ENCODE measurements at regions not wholly inside any gene's neighbourhood (a gene's known extent, or its start where the extent isn't known, plus 50 kb on each side); places are given as distances from the start of the nearest gene placed in this dataset.

DNA sequence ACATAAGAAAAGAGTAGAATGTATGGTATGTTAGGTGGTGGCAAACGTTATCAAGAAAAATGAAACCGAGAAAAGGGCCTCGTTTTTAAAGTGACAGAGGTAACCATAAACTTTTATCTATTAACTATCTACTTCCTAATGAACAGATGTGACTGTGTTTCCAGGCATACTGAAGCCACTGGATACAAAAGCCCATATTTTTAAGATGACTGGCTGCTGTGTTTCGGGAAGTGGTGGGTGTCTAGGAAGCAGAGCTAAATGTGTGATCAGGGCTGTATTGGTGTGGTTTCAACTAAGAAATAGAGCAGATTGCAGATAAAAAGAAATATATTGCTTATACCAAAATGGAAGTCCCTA is 71.8 kb downstream of the CHRM3 start:
- TF ChIP-seq, protein P1, sequence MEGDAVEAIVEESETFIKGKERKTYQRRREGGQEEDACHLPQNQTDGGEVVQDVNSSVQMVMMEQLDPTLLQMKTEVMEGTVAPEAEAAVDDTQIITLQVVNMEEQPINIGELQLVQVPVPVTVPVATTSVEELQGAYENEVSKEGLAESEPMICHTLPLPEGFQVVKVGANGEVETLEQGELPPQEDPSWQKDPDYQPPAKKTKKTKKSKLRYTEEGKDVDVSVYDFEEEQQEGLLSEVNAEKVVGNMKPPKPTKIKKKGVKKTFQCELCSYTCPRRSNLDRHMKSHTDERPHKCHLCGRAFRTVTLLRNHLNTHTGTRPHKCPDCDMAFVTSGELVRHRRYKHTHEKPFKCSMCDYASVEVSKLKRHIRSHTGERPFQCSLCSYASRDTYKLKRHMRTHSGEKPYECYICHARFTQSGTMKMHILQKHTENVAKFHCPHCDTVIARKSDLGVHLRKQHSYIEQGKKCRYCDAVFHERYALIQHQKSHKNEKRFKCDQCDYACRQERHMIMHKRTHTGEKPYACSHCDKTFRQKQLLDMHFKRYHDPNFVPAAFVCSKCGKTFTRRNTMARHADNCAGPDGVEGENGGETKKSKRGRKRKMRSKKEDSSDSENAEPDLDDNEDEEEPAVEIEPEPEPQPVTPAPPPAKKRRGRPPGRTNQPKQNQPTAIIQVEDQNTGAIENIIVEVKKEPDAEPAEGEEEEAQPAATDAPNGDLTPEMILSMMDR (conservative IDR thresholded peaks at IDR 0.05), result no peak
- TF ChIP-seq EZH2 (IDR thresholded peaks at IDR 0.05; ENCODE audit: low read depth), result no peak

All from PC-9 (cell line).